ENCODE measurements at regions not wholly inside any gene's neighbourhood (a gene's known extent, or its start where the extent isn't known, plus 50 kb on each side); places are given as distances from the start of the nearest gene placed in this dataset.

GRCh38 chr2:100192300-100192699, 49.9 kb upstream of the AFF3 start:
- no peaks in the 10 kb centered on the region for H3K9me3 ChIP-seq
- no peak overlapping the region for H3K4me3 ChIP-seq
- WGBS, 3 donors, result 91 to 94% (median 92%) methylated on average over 3 of the region's 3 CpGs
- no peak overlapping the region for H3K27ac ChIP-seq
- peaks cover 12% of the 10 kb centered on the region for H3K4me1 ChIP-seq
- no peak for ATAC-seq
- no peaks in the 10 kb centered on the region for H3K36me3 ChIP-seq (ENCODE audit: insufficient read depth in 1 of 2, low read depth in 1 of 2)
- no peak for TF ChIP-seq CTCF (IDR thresholded peaks at IDR 0.05)
- DNase-seq, result no peak
- H3K27me3 ChIP-seq (ENCODE audit: insufficient read depth in 3 of 3, low read length in 2 of 3), result no peaks in the 10 kb centered on the region
- intact Hi-C loops (cut with DNase I), result no loop called here
